ENCODE measurements at regions not wholly inside any gene's neighbourhood (a gene's known extent, or its start where the extent isn't known, plus 50 kb on each side); places are given as distances from the start of the nearest gene placed in this dataset.

- Histone ChIP-seq H3K36me3 (ENCODE audit: insufficient read depth, low read length) (no peaks in the 10 kb centered on the region), H3K9ac (ENCODE audit: low read length) (no peak overlapping the region), H3K27ac (ENCODE audit: low read length) (no peak overlapping the region), H2AFZ (ENCODE audit: low read length) (no peak overlapping the region), H3K4me1 (ENCODE audit: low read length) (no peaks in the 10 kb centered on the region), H3K79me2 (ENCODE audit: low read length) (no peaks in the 10 kb centered on the region), H3K4me3 (ENCODE audit: low read length) (no peak overlapping the region), H3K9me3 (ENCODE audit: low read length) (no peaks in the 10 kb centered on the region), H3K27me3 (ENCODE audit: low read length) (no peaks in the 10 kb centered on the region), H3K9me2 (replicated peaks; ENCODE audit: insufficient read depth, low read length) (no peaks in the 10 kb centered on the region), H4K20me1 (ENCODE audit: insufficient read depth, low read depth, low read length) (no peaks in the 10 kb centered on the region), H3K4me2 (ENCODE audit: low read depth, low read length, poor library complexity, severe bottlenecking) (no peak overlapping the region)
- DNase-seq: no peak
Measured at GRCh38 chr1:185400052-185400451, 83.0 kb upstream of the IVNS1ABP start.

GRCh38 chr1:185398599-185398998, 81.6 kb upstream of the IVNS1ABP start:
- no peak overlapping the region for H3K9ac ChIP-seq (ENCODE audit: low read length)
- H2AFZ ChIP-seq (ENCODE audit: low read length): no peak overlapping the region
- H4K20me1 ChIP-seq (ENCODE audit: insufficient read depth, low read depth, low read length): no peaks in the 10 kb centered on the region
- H3K4me3 ChIP-seq (ENCODE audit: low read length): no peak overlapping the region
- no peaks in the 10 kb centered on the region for H3K27me3 ChIP-seq (ENCODE audit: low read length)
- no peak overlapping the region for H3K27ac ChIP-seq (ENCODE audit: low read length)
- DNase-seq: no peak
- H3K79me2 ChIP-seq (ENCODE audit: low read length): no peaks in the 10 kb centered on the region
- H3K9me2 ChIP-seq (replicated peaks; ENCODE audit: insufficient read depth, low read length): no peaks in the 10 kb centered on the region
- no peaks in the 10 kb centered on the region for H3K36me3 ChIP-seq (ENCODE audit: insufficient read depth, low read length)
- H3K9me3 ChIP-seq (ENCODE audit: low read length): no peaks in the 10 kb centered on the region
- no peak overlapping the region for H3K4me2 ChIP-seq (ENCODE audit: low read depth, low read length, poor library complexity, severe bottlenecking)
- H3K4me1 ChIP-seq (ENCODE audit: low read length): no peaks in the 10 kb centered on the region

- no peak overlapping the region for H3K4me2 ChIP-seq (ENCODE audit: low read depth, low read length, poor library complexity, severe bottlenecking)
Measured at GRCh38 chr1:185398022-185398421, 81.0 kb upstream of the IVNS1ABP start.

GRCh38 chr1:185397183-185397582, 80.1 kb upstream of the IVNS1ABP start:
- Histone ChIP-seq H3K36me3 (ENCODE audit: insufficient read depth, low read length) (no peaks in the 10 kb centered on the region), H3K4me2 (ENCODE audit: low read depth, low read length, poor library complexity, severe bottlenecking) (no peak overlapping the region), H3K27me3 (ENCODE audit: low read length) (no peaks in the 10 kb centered on the region), H2AFZ (ENCODE audit: low read length) (no peak overlapping the region), H4K20me1 (ENCODE audit: insufficient read depth, low read depth, low read length) (no peaks in the 10 kb centered on the region), H3K4me1 (ENCODE audit: low read length) (no peaks in the 10 kb centered on the region), H3K9me3 (ENCODE audit: low read length) (no peaks in the 10 kb centered on the region), H3K4me3 (ENCODE audit: low read length) (no peak overlapping the region), H3K27ac (ENCODE audit: low read length) (no peak overlapping the region), H3K79me2 (ENCODE audit: low read length) (no peaks in the 10 kb centered on the region), H3K9me2 (replicated peaks; ENCODE audit: insufficient read depth, low read length) (no peaks in the 10 kb centered on the region), H3K9ac (ENCODE audit: low read length) (no peak overlapping the region)
- DNase-seq: no peak

More at GRCh38 chr1:185398022-185398421, 81.0 kb upstream of the IVNS1ABP start:
- Histone ChIP-seq H3K9me3 (ENCODE audit: low read length) (no peaks in the 10 kb centered on the region), H3K9me2 (replicated peaks; ENCODE audit: insufficient read depth, low read length) (no peaks in the 10 kb centered on the region), H3K4me1 (ENCODE audit: low read length) (no peaks in the 10 kb centered on the region), H3K27me3 (ENCODE audit: low read length) (no peaks in the 10 kb centered on the region), H2AFZ (ENCODE audit: low read length) (no peak overlapping the region), H3K27ac (ENCODE audit: low read length) (no peak overlapping the region), H3K9ac (ENCODE audit: low read length) (no peak overlapping the region), H4K20me1 (ENCODE audit: insufficient read depth, low read depth, low read length) (no peaks in the 10 kb centered on the region), H3K4me3 (ENCODE audit: low read length) (no peak overlapping the region), H3K36me3 (ENCODE audit: insufficient read depth, low read length) (no peaks in the 10 kb centered on the region), H3K79me2 (ENCODE audit: low read length) (no peaks in the 10 kb centered on the region)
- no peak for DNase-seq

GRCh38 chr1:185396126-185396525, 79.1 kb upstream of the IVNS1ABP start:
- Histone ChIP-seq H3K27ac (ENCODE audit: low read length) (no peak overlapping the region), H3K4me1 (ENCODE audit: low read length) (no peaks in the 10 kb centered on the region), H3K79me2 (ENCODE audit: low read length) (no peaks in the 10 kb centered on the region), H3K4me2 (ENCODE audit: low read depth, low read length, poor library complexity, severe bottlenecking) (no peak overlapping the region), H3K9me3 (ENCODE audit: low read length) (no peaks in the 10 kb centered on the region), H3K9me2 (replicated peaks; ENCODE audit: insufficient read depth, low read length) (no peaks in the 10 kb centered on the region), H2AFZ (ENCODE audit: low read length) (no peak overlapping the region), H3K4me3 (ENCODE audit: low read length) (no peak overlapping the region), H3K9ac (ENCODE audit: low read length) (no peak overlapping the region), H4K20me1 (ENCODE audit: insufficient read depth, low read depth, low read length) (no peaks in the 10 kb centered on the region), H3K27me3 (ENCODE audit: low read length) (no peaks in the 10 kb centered on the region), H3K36me3 (ENCODE audit: insufficient read depth, low read length) (no peaks in the 10 kb centered on the region)
- no peak for DNase-seq

GRCh38 chr1:185393815-185394214, 76.8 kb upstream of the IVNS1ABP start:
- H3K27ac ChIP-seq (ENCODE audit: low read length): no peak overlapping the region
- H3K36me3 ChIP-seq (ENCODE audit: insufficient read depth, low read length): no peaks in the 10 kb centered on the region
- H3K79me2 ChIP-seq (ENCODE audit: low read length): no peaks in the 10 kb centered on the region
- DNase-seq: no peak
- no peak overlapping the region for H3K4me3 ChIP-seq (ENCODE audit: low read length)
- H3K9ac ChIP-seq (ENCODE audit: low read length): no peak overlapping the region
- no peaks in the 10 kb centered on the region for H4K20me1 ChIP-seq (ENCODE audit: insufficient read depth, low read depth, low read length)
- H3K9me3 ChIP-seq (ENCODE audit: low read length): no peaks in the 10 kb centered on the region
- no peak overlapping the region for H2AFZ ChIP-seq (ENCODE audit: low read length)
- no peaks in the 10 kb centered on the region for H3K27me3 ChIP-seq (ENCODE audit: low read length)
- no peaks in the 10 kb centered on the region for H3K9me2 ChIP-seq (replicated peaks; ENCODE audit: insufficient read depth, low read length)
- H3K4me2 ChIP-seq (ENCODE audit: low read depth, low read length, poor library complexity, severe bottlenecking): no peak overlapping the region
- H3K4me1 ChIP-seq (ENCODE audit: low read length): no peaks in the 10 kb centered on the region

- no peaks in the 10 kb centered on the region for H3K27me3 ChIP-seq (ENCODE audit: low read length)
- no peak for DNase-seq
- H3K36me3 ChIP-seq (ENCODE audit: insufficient read depth, low read length): no peaks in the 10 kb centered on the region
- H3K4me1 ChIP-seq (ENCODE audit: low read length): no peaks in the 10 kb centered on the region
- H4K20me1 ChIP-seq (ENCODE audit: insufficient read depth, low read depth, low read length): no peaks in the 10 kb centered on the region
- H3K4me3 ChIP-seq (ENCODE audit: low read length): no peak overlapping the region
- H3K4me2 ChIP-seq (ENCODE audit: low read depth, low read length, poor library complexity, severe bottlenecking): no peak overlapping the region
- no peaks in the 10 kb centered on the region for H3K9me2 ChIP-seq (replicated peaks; ENCODE audit: insufficient read depth, low read length)
- H3K79me2 ChIP-seq (ENCODE audit: low read length): no peaks in the 10 kb centered on the region
- H3K9me3 ChIP-seq (ENCODE audit: low read length): no peaks in the 10 kb centered on the region
- H3K9ac ChIP-seq (ENCODE audit: low read length): no peak overlapping the region
- no peak overlapping the region for H3K27ac ChIP-seq (ENCODE audit: low read length)
- H2AFZ ChIP-seq (ENCODE audit: low read length): no peak overlapping the region
Measured at GRCh38 chr1:185393205-185393604, 76.2 kb upstream of the IVNS1ABP start.

- H2AFZ ChIP-seq (ENCODE audit: low read length): no peak overlapping the region
Measured at GRCh38 chr1:185388815-185389214, 71.8 kb upstream of the IVNS1ABP start.

GRCh38 chr1:185388346-185388745, 71.3 kb upstream of the IVNS1ABP start:
- H4K20me1 ChIP-seq (ENCODE audit: insufficient read depth, low read depth, low read length): no peaks in the 10 kb centered on the region
- H3K9ac ChIP-seq (ENCODE audit: low read length): no peak overlapping the region
- no peaks in the 10 kb centered on the region for H3K36me3 ChIP-seq (ENCODE audit: insufficient read depth, low read length)
- H3K9me2 ChIP-seq (replicated peaks; ENCODE audit: insufficient read depth, low read length): no peaks in the 10 kb centered on the region
- H3K4me2 ChIP-seq (ENCODE audit: low read depth, low read length, poor library complexity, severe bottlenecking): no peak overlapping the region
- H3K79me2 ChIP-seq (ENCODE audit: low read length): no peaks in the 10 kb centered on the region
- no peak overlapping the region for H3K27ac ChIP-seq (ENCODE audit: low read length)
- no peak for DNase-seq
- H3K9me3 ChIP-seq (ENCODE audit: low read length): no peaks in the 10 kb centered on the region
- no peak overlapping the region for H3K4me3 ChIP-seq (ENCODE audit: low read length)
- H2AFZ ChIP-seq (ENCODE audit: low read length): no peak overlapping the region
- H3K4me1 ChIP-seq (ENCODE audit: low read length): 0 out of 2 replicates have a peak, but pooled peaks cover 3% of the 10 kb centered on the region
- H3K27me3 ChIP-seq (ENCODE audit: low read length): no peaks in the 10 kb centered on the region

More at GRCh38 chr1:185388815-185389214, 71.8 kb upstream of the IVNS1ABP start:
- H3K36me3 ChIP-seq (ENCODE audit: insufficient read depth, low read length): no peaks in the 10 kb centered on the region
- H3K27ac ChIP-seq (ENCODE audit: low read length): no peak overlapping the region
- no peaks in the 10 kb centered on the region for H4K20me1 ChIP-seq (ENCODE audit: insufficient read depth, low read depth, low read length)
- no peaks in the 10 kb centered on the region for H3K9me2 ChIP-seq (replicated peaks; ENCODE audit: insufficient read depth, low read length)
- no peak overlapping the region for H3K4me2 ChIP-seq (ENCODE audit: low read depth, low read length, poor library complexity, severe bottlenecking)
- no peak for DNase-seq
- no peaks in the 10 kb centered on the region for H3K9me3 ChIP-seq (ENCODE audit: low read length)
- no peaks in the 10 kb centered on the region for H3K27me3 ChIP-seq (ENCODE audit: low read length)
- H3K9ac ChIP-seq (ENCODE audit: low read length): no peak overlapping the region
- 0 out of 2 replicates have a peak, but pooled peaks cover 3% of the 10 kb centered on the region for H3K4me1 ChIP-seq (ENCODE audit: low read length)
- H3K4me3 ChIP-seq (ENCODE audit: low read length): no peak overlapping the region
- no peaks in the 10 kb centered on the region for H3K79me2 ChIP-seq (ENCODE audit: low read length)

Data from Karpas-422 (cell line).